K562 (cell line): ENCODE measurements at regions not wholly inside any gene's neighbourhood (a gene's known extent, or its start where the extent isn't known, plus 50 kb on each side); places are given as distances from the start of the nearest gene placed in this dataset.

Source experiments
- ATAC-seq: fragments of 200-7000 bp; cut with Tn5 transposase; 3 replicates; pipeline ENCODE4 v1.9.1; 2020; ENCODE audit warnings: moderate library complexity
- BruUV-seq: library from RNA; stranded (reverse); fragments of 400-500 nt; replicated peaks from 2 replicates; lab custom pipeline; 2021; lab: Mats Ljungman, UMichigan
- CTCF ChIA-PET: fragments of 300-600 bp; formaldehyde crosslinking; extraction: SDS; loops from one replicate; lab custom pipeline; 2021; ENCODE audit warnings: low intra/inter-chr PET ratio; lab: Yijun Ruan, JAX
- POLR2A ChIA-PET: fragments of 300-600, 350-650 bp; sonication (Branson Sonifier 250); formaldehyde crosslinking; extraction: SDS; loops from one replicate; lab custom pipeline; 2021; ENCODE audit warnings: antibody characterized with exemption, inconsistent platforms; lab: Yijun Ruan, JAX
- DNase-seq, 4 experiments: peaks; one replicate each; pipeline versions ENCODE4 v3.0.0 to v3.0.0-alpha.2; 2011 to 2018; ENCODE audit warnings: low spot score in 3 of 4, mixed read lengths in 3 of 4; ENCODE audit errors: extremely low read depth in 1 of 4
- FAIRE-seq: peaks from 2 replicates; lab custom pipeline; 2011; peaks lifted over from hg19 to GRCh38; lab: Jason Lieb, UNC
- H2AFZ ChIP-seq: 2 replicates; pipeline ENCODE4 v1.6.0; 2011; ENCODE audit warnings: low read depth, low read length, control low read depth, inconsistent platforms
- H3K27ac ChIP-seq: fragments of 200-600 bp; 3 replicates; pipeline ENCODE4 v1.8.0; 2011; ENCODE audit warnings: low read depth, mild to moderate bottlenecking, control low read depth, inconsistent platforms, low read length, moderate library complexity, mixed read lengths; ENCODE audit errors: extremely low read depth
- H3K27me3 ChIP-seq, 2 experiments: fragments of 300-600 bp in 1 of 2; 2 replicates in 1 of 2; 3 replicates in 1 of 2; pipeline versions ENCODE4 v1.6.0 to v1.8.0; 2011; ENCODE audit warnings: inconsistent platforms in 2 of 2, low read length in 2 of 2, mild to moderate bottlenecking in 1 of 2, mixed read lengths in 1 of 2, moderate library complexity in 1 of 2; ENCODE audit not compliant: control insufficient read depth in 2 of 2, insufficient read depth in 2 of 2
- H3K36me3 ChIP-seq: fragments of 300-600 bp; 3 replicates; pipeline ENCODE4 v1.8.0; 2011; ENCODE audit warnings: mild to moderate bottlenecking, low read length, inconsistent platforms; ENCODE audit not compliant: control insufficient read depth, insufficient read depth
- H3K4me1 ChIP-seq, 2 experiments: fragments of 200-600 bp in 1 of 2; replicated peaks in 1 of 2; 2 replicates in 1 of 2; 3 replicates in 1 of 2; pipeline versions ENCODE4 v1.5.1 to v1.8.0; 2011; ENCODE audit warnings: inconsistent platforms in 2 of 2, low read length in 2 of 2, mild to moderate bottlenecking in 1 of 2, mixed read lengths in 1 of 2, moderate library complexity in 1 of 2; ENCODE audit not compliant: control insufficient read depth in 2 of 2, insufficient read depth in 2 of 2
- H3K4me2 ChIP-seq: 2 replicates; pipeline ENCODE4 v1.6.1; 2011; ENCODE audit warnings: low read length, control low read depth, inconsistent platforms, mixed read lengths; ENCODE audit not compliant: insufficient read depth
- H3K4me3 ChIP-seq: fragments of 200-600 bp; sonication (generic), shearing (Covaris generic); 2 replicates; pipeline ENCODE4 v1.5.1; 2016; ENCODE audit warnings: control low read depth, inconsistent platforms
- H3K79me2 ChIP-seq: fragments of 200-600 bp; 3 replicates; pipeline ENCODE4 v1.8.0; 2011; ENCODE audit warnings: low read length, inconsistent platforms; ENCODE audit not compliant: control insufficient read depth, insufficient read depth
- H3K9ac ChIP-seq, 2 experiments: 2 replicates each; pipeline versions ENCODE4 v1.6.0 to v1.6.1; 2011; ENCODE audit warnings: low read depth in 2 of 2, low read length in 2 of 2, control low read depth in 1 of 2, inconsistent platforms in 1 of 2, mild to moderate bottlenecking in 1 of 2, mixed read lengths in 1 of 2; ENCODE audit not compliant: insufficient read depth in 1 of 2
- H3K9me1 ChIP-seq: one replicate; pipeline ENCODE4 v1.6.0; 2011; ENCODE audit warnings: inconsistent platforms, mild to moderate bottlenecking, low read length, moderate library complexity; ENCODE audit not compliant: control insufficient read depth, insufficient read depth
- H3K9me3 ChIP-seq: replicated peaks from 2 replicates; pipeline ENCODE4 v1.5.1; 2011; ENCODE audit warnings: low read depth, low read length, inconsistent platforms; ENCODE audit not compliant: control insufficient read depth, insufficient read depth
- H4K20me1 ChIP-seq: replicated peaks from 2 replicates; pipeline ENCODE4 v1.6.1; 2011; ENCODE audit warnings: low read length, inconsistent platforms, mixed read lengths; ENCODE audit not compliant: control insufficient read depth, insufficient read depth
- ATF6 ChIP-seq: sonication (generic); formaldehyde crosslinking; IDR thresholded peaks from 2 replicates; pipeline ENCODE4 v1.4.0; 2020; ENCODE audit warnings: mild to moderate bottlenecking, missing genetic modification reagents
- DDX20 ChIP-seq: fragments of 450-650 bp; IDR thresholded peaks from 2 replicates; pipeline ENCODE4 v1.6.1; 2016; ENCODE audit warnings: missing genetic modification characterization, low read depth, mild to moderate bottlenecking, missing compliant biosample characterization, moderate library complexity
- ELF2 ChIP-seq: fragments of 250-450 bp; sonication (Bioruptor Pico); IDR thresholded peaks from 2 replicates; pipeline ENCODE4 v1.5.0; 2021; ENCODE audit warnings: mild to moderate bottlenecking
- FOS ChIP-seq: IDR thresholded peaks from 3 replicates; pipeline ENCODE4 v1.6.1; 2011; ENCODE audit not compliant: insufficient read length; ENCODE audit errors: extremely low read depth
- HDAC6 ChIP-seq: IDR thresholded peaks from 2 replicates; pipeline ENCODE4 v1.6.1; 2012; ENCODE audit warnings: low read depth, mild to moderate bottlenecking, control low read depth, inconsistent platforms, low read length, moderate library complexity
- SUPT5H ChIP-seq: fragments of 450-650 bp; IDR thresholded peaks from 2 replicates; pipeline ENCODE4 v1.6.1; 2016
- ZNF696 ChIP-seq: fragments of 250-450 bp; sonication (Bioruptor Pico); conservative IDR thresholded peaks from 2 replicates; pipeline ENCODE4 v1.4.0; 2020; ENCODE audit warnings: mild to moderate bottlenecking, moderate library complexity
- WGBS: fragments of 100-300 bp; shearing (Covaris generic); methylation state at CpG from one replicate; pipeline ENCODE4 v1.1.6; 2016; ENCODE audit warnings: low coverage, mixed read lengths; ENCODE audit not compliant: insufficient coverage; ENCODE audit errors: missing lambda C conversion rate; 5-methylcytosine and 5-hydroxymethylcytosine counted together
- in situ Hi-C: fragments of 300-500 bp; cut with MboI; formaldehyde crosslinking; loops from 4 replicates; pipeline ENCODE4 v1.15.0; 2018; ENCODE audit warnings: inconsistent platforms, mixed read lengths
- intact Hi-C: fragments of 100-400 bp; cut with micrococcal nuclease; formaldehyde crosslinking; loops from 2 replicates; pipeline ENCODE4 v1.14.2; 2022

GRCh38 chr11:37107831-37108230 lies 509.8 kb upstream of the RAG2 start:
- no peaks in the 10 kb centered on the region for H4K20me1 ChIP-seq
- no peak overlapping the region for H3K27ac ChIP-seq
- no peaks in the 10 kb centered on the region for H3K36me3 ChIP-seq
- no peak overlapping the region for H3K4me3 ChIP-seq
- FAIRE-seq (no peak), DNase-seq (no peak)
- no peak overlapping the region for H3K4me2 ChIP-seq
- no peaks in the 10 kb centered on the region for H3K27me3 ChIP-seq
- POLR2A ChIA-PET, result no interaction called here
- no peaks in the 10 kb centered on the region for H3K79me2 ChIP-seq
- H3K9me1 ChIP-seq, result no peaks in the 10 kb centered on the region
- TF ChIP-seq ELF2 (CRISPR knock-in tag) (no peak), DDX20 (tag) (no peak), SUPT5H (no peak), HDAC6 (no peak), ZNF696 (CRISPR knock-in tag) (no peak), FOS (no peak), ATF6 (CRISPR knock-in tag) (no peak)
- TF ChIP-seq, all 486 proteins: peak for 0
- intact Hi-C loops (no loop called here), in situ Hi-C loops (no loop called here)
- Histone ChIP-seq H3K4me1 (no peaks in the 10 kb centered on the region), H3K9me3 (no peaks in the 10 kb centered on the region), H2AFZ (no peak overlapping the region), H3K9ac (no peak overlapping the region)
- no TSS peak for BruUV-seq
- WGBS, result 0% methylated on average over 4 of the region's 4 CpGs
- no peak for ATAC-seq
- CTCF ChIA-PET, result no interaction called here
